Chondrocyte (in vitro differentiated cells): ENCODE measurements at regions not wholly inside any gene's neighbourhood (a gene's known extent, or its start where the extent isn't known, plus 50 kb on each side); places are given as distances from the start of the nearest gene placed in this dataset.

Experiments
- DNase-seq: peaks from one replicate; pipeline ENCODE4 v3.0.0; 2021; ENCODE audit warnings: mixed read lengths, low spot score
- H3K27ac Mint-ChIP-seq: one replicate; pipeline ENCODE4 v1.8.0; 2021; ENCODE audit warnings: mild to moderate bottlenecking, moderate library complexity, mixed read lengths; ENCODE audit not compliant: unreplicated experiment
- H3K27me3 Mint-ChIP-seq: 2 replicates; pipeline ENCODE4 v1.8.0; 2021; ENCODE audit warnings: low read depth, mixed read lengths
- H3K36me3 Mint-ChIP-seq: 2 replicates; pipeline ENCODE4 v1.8.0; 2021; ENCODE audit warnings: low read depth, mixed read lengths
- H3K4me1 Mint-ChIP-seq: 2 replicates; pipeline ENCODE4 v1.8.0; 2021; ENCODE audit warnings: low read depth, mild to moderate bottlenecking, mixed read lengths
- H3K4me3 Mint-ChIP-seq: one replicate; pipeline ENCODE4 v1.8.0; 2021; ENCODE audit warnings: mild to moderate bottlenecking, moderate library complexity, mixed read lengths; ENCODE audit not compliant: unreplicated experiment
- H3K9me3 Mint-ChIP-seq: 2 replicates; pipeline ENCODE4 v1.8.0; 2021; ENCODE audit warnings: low read depth, mixed read lengths
- CTCF ChIP-seq: fragments of 200-600 bp; sonication (generic); IDR thresholded peaks from 2 replicates; pipeline ENCODE4 v1.5.0; 2021; ENCODE audit warnings: antibody characterized with exemption, mild to moderate bottlenecking, moderate library complexity

- no peaks in the 10 kb centered on the region for H3K27me3 Mint-ChIP-seq
- no peak overlapping the region for H3K27ac Mint-ChIP-seq
- no peak for DNase-seq
- H3K36me3 Mint-ChIP-seq, result no peaks in the 10 kb centered on the region
- no peak overlapping the region for H3K4me3 Mint-ChIP-seq
- peaks cover 4% of the 10 kb centered on the region for H3K4me1 Mint-ChIP-seq
- no peak for TF ChIP-seq CTCF
- peaks cover 13% of the 10 kb centered on the region for H3K9me3 Mint-ChIP-seq
These were observed 841.6 kb upstream of the B3GALT2 start for GRCh38 chr1:194028002-194028401.

- no peak overlapping the region for H3K27ac Mint-ChIP-seq
- peaks cover 8% of the 10 kb centered on the region for H3K9me3 Mint-ChIP-seq
- H3K36me3 Mint-ChIP-seq, result no peaks in the 10 kb centered on the region
These were observed 840.0 kb upstream of the B3GALT2 start for GRCh38 chr1:194026422-194026821.

GRCh38 chr1:194024659-194025058 is 838.2 kb upstream of the B3GALT2 start:
- TF ChIP-seq CTCF, result no peak

More at GRCh38 chr1:194026422-194026821, 840.0 kb upstream of the B3GALT2 start:
- Mint-ChIP-seq H3K27me3 (no peaks in the 10 kb centered on the region), H3K4me3 (no peak overlapping the region), H3K4me1 (peaks cover 4% of the 10 kb centered on the region)
- TF ChIP-seq CTCF, result no peak
- no peak for DNase-seq

GRCh38 chr1:194014014-194014413 is 827.6 kb upstream of the B3GALT2 start:
- DNase-seq, result no peak
- H3K4me3 Mint-ChIP-seq, result no peak overlapping the region

More at GRCh38 chr1:194024659-194025058, 838.2 kb upstream of the B3GALT2 start:
- H3K4me1 Mint-ChIP-seq, result peaks cover 4% of the 10 kb centered on the region
- no peaks in the 10 kb centered on the region for H3K27me3 Mint-ChIP-seq
- no peaks in the 10 kb centered on the region for H3K36me3 Mint-ChIP-seq
- no peak overlapping the region for H3K27ac Mint-ChIP-seq
- no peak for DNase-seq
- peaks cover 12% of the 10 kb centered on the region for H3K9me3 Mint-ChIP-seq
- no peak overlapping the region for H3K4me3 Mint-ChIP-seq

GRCh38 chr1:194013561-194013960 is 827.1 kb upstream of the B3GALT2 start:
- Mint-ChIP-seq H3K36me3 (no peaks in the 10 kb centered on the region), H3K4me1 (no peaks in the 10 kb centered on the region), H3K9me3 (peaks cover 4% of the 10 kb centered on the region)

More at GRCh38 chr1:194014014-194014413, 827.6 kb upstream of the B3GALT2 start:
- Mint-ChIP-seq H3K36me3 (no peaks in the 10 kb centered on the region), H3K9me3 (peaks cover 6% of the 10 kb centered on the region), H3K4me1 (no peaks in the 10 kb centered on the region), H3K27ac (no peak overlapping the region), H3K27me3 (no peaks in the 10 kb centered on the region)
- no peak for TF ChIP-seq CTCF

More at GRCh38 chr1:194013561-194013960, 827.1 kb upstream of the B3GALT2 start:
- no peak overlapping the region for H3K4me3 Mint-ChIP-seq
- DNase-seq, result no peak
- no peak for TF ChIP-seq CTCF
- H3K27ac Mint-ChIP-seq, result no peak overlapping the region
- H3K27me3 Mint-ChIP-seq, result no peaks in the 10 kb centered on the region
